H9 (cell line): ENCODE measurements at regions not wholly inside any gene's neighbourhood (a gene's known extent, or its start where the extent isn't known, plus 50 kb on each side); places are given as distances from the start of the nearest gene placed in this dataset.

Experiments used
- DNase-seq: peaks from one replicate; pipeline ENCODE4 v3.0.0-alpha.2; 2017
- H2AFZ ChIP-seq: one replicate; pipeline ENCODE4 v1.6.1; 2013; ENCODE audit warnings: mild to moderate bottlenecking, low read length, control low read depth, moderate library complexity
- H2AK5ac ChIP-seq: 2 replicates; pipeline ENCODE4 v1.6.1; 2013; ENCODE audit warnings: low read length, control low read depth, mixed read lengths; ENCODE audit not compliant: insufficient read length
- H2BK120ac ChIP-seq: one replicate; pipeline ENCODE4 v1.6.1; 2013; ENCODE audit warnings: low read depth, mild to moderate bottlenecking, low read length, control low read depth, inconsistent platforms; ENCODE audit not compliant: poor library complexity, severe bottlenecking
- H2BK12ac ChIP-seq: 2 replicates; pipeline ENCODE4 v1.6.1; 2013; ENCODE audit warnings: low read length, control low read depth, mixed read lengths, low read depth; ENCODE audit not compliant: insufficient read length
- H2BK15ac ChIP-seq: 2 replicates; pipeline ENCODE4 v1.6.1; 2013; ENCODE audit warnings: low read depth, low read length, control low read depth
- H2BK20ac ChIP-seq: one replicate; pipeline ENCODE4 v1.6.1; 2013; ENCODE audit warnings: low read depth, mild to moderate bottlenecking, low read length, control low read depth, inconsistent platforms; ENCODE audit not compliant: poor library complexity, severe bottlenecking
- H2BK5ac ChIP-seq: 2 replicates; pipeline ENCODE4 v1.6.1; 2013; ENCODE audit warnings: low read length, control low read depth, mixed read lengths; ENCODE audit not compliant: insufficient read length
- H3K14ac ChIP-seq: 2 replicates; pipeline ENCODE4 v1.6.1; 2013; ENCODE audit warnings: low read length, control low read depth; ENCODE audit not compliant: insufficient read depth
- H3K18ac ChIP-seq: 2 replicates; pipeline ENCODE4 v1.6.1; 2013; ENCODE audit warnings: low read depth, mild to moderate bottlenecking, mixed read lengths, low read length, control low read depth; ENCODE audit not compliant: insufficient read length
- H3K23ac ChIP-seq: 2 replicates; pipeline ENCODE4 v1.6.1; 2013; ENCODE audit warnings: low read length, control low read depth, mixed read lengths, low read depth; ENCODE audit not compliant: insufficient read length
- H3K23me2 ChIP-seq: 2 replicates; pipeline ENCODE4 v1.6.1; 2013; ENCODE audit warnings: low read depth, mild to moderate bottlenecking, mixed read lengths, low read length, control low read depth; ENCODE audit not compliant: insufficient read length, poor library complexity, severe bottlenecking
- H3K27ac ChIP-seq: 2 replicates; pipeline ENCODE4 v1.5.1; 2013; ENCODE audit warnings: low read length, control low read depth, mixed read lengths, low read depth; ENCODE audit not compliant: insufficient read length
- H3K27me3 ChIP-seq: 2 replicates; pipeline ENCODE4 v1.6.1; 2013; ENCODE audit warnings: low read length, control low read depth, inconsistent platforms; ENCODE audit not compliant: insufficient read depth
- H3K4ac ChIP-seq: 2 replicates; pipeline ENCODE4 v1.6.1; 2013; ENCODE audit warnings: low read depth, mild to moderate bottlenecking, control low read depth, inconsistent platforms, low read length, moderate library complexity
- H3K4me1 ChIP-seq: 2 replicates; pipeline ENCODE4 v1.6.1; 2013; ENCODE audit warnings: low read length, control low read depth, inconsistent platforms; ENCODE audit not compliant: insufficient read depth
- H3K4me2 ChIP-seq: 2 replicates; pipeline ENCODE4 v1.6.1; 2013; ENCODE audit warnings: low read length, control low read depth, mixed read lengths; ENCODE audit not compliant: insufficient read length, insufficient read depth
- H3K56ac ChIP-seq: 2 replicates; pipeline ENCODE4 v1.6.1; 2013; ENCODE audit warnings: low read depth, mild to moderate bottlenecking, mixed read lengths, low read length, control low read depth; ENCODE audit not compliant: insufficient read length
- H3K79me1 ChIP-seq: 2 replicates; pipeline ENCODE4 v1.6.1; 2013; ENCODE audit warnings: low read depth, mild to moderate bottlenecking, moderate library complexity, low read length, control low read depth, inconsistent platforms; ENCODE audit not compliant: insufficient read depth, poor library complexity, severe bottlenecking
- H3K79me2 ChIP-seq: 2 replicates; pipeline ENCODE4 v1.6.1; 2013; ENCODE audit warnings: low read length, control low read depth, inconsistent platforms; ENCODE audit not compliant: insufficient read depth
- H3K9ac ChIP-seq: 2 replicates; pipeline ENCODE4 v1.6.1; 2013; ENCODE audit warnings: low read length, control low read depth, mixed read lengths; ENCODE audit not compliant: insufficient read length; ENCODE audit errors: extremely low read depth
- H3K9me3 ChIP-seq: one replicate; pipeline ENCODE4 v1.6.1; 2013; ENCODE audit warnings: low read depth, low read length, inconsistent platforms; ENCODE audit not compliant: control insufficient read depth
- H3T11ph ChIP-seq: one replicate; pipeline ENCODE4 v1.6.1; 2013; ENCODE audit warnings: mild to moderate bottlenecking, low read length, control low read depth, inconsistent platforms
- H4K20me1 ChIP-seq: one replicate; pipeline ENCODE4 v1.6.1; 2013; ENCODE audit not compliant: control insufficient read depth, insufficient read length, insufficient read depth
- H4K5ac ChIP-seq: 2 replicates; pipeline ENCODE4 v1.6.1; 2013; ENCODE audit warnings: low read depth, mild to moderate bottlenecking, mixed read lengths, low read length, control low read depth; ENCODE audit not compliant: insufficient read length
- H4K8ac ChIP-seq: replicated peaks from 2 replicates; pipeline ENCODE4 v1.6.1; 2013; ENCODE audit warnings: low read length, control low read depth, mixed read lengths, low read depth; ENCODE audit not compliant: insufficient read length
- H4K91ac ChIP-seq: 2 replicates; pipeline ENCODE4 v1.6.1; 2013; ENCODE audit warnings: low read depth, mild to moderate bottlenecking, moderate library complexity, mixed read lengths, low read length, control low read depth; ENCODE audit not compliant: insufficient read length
- H3K27ac Mint-ChIP-seq, 3 experiments: 2 replicates in 2 of 3; 3 replicates in 1 of 3; pipeline ENCODE4 v1.8.0; 2020 to 2021; ENCODE audit warnings: mixed read lengths in 3 of 3, mild to moderate bottlenecking in 1 of 3, moderate library complexity in 1 of 3
- H3K27me3 Mint-ChIP-seq: 2 replicates; pipeline ENCODE4 v1.8.0; 2021; ENCODE audit warnings: low read depth, mild to moderate bottlenecking, moderate library complexity, mixed read lengths
- H3K36me3 Mint-ChIP-seq, 3 experiments: 2 replicates in 2 of 3; 3 replicates in 1 of 3; pipeline ENCODE4 v1.8.0; 2020 to 2021; ENCODE audit warnings: low read depth in 3 of 3, mixed read lengths in 3 of 3; ENCODE audit not compliant: insufficient read depth in 1 of 3
- H3K4me1 Mint-ChIP-seq, 2 experiments: 2 replicates each; pipeline ENCODE4 v1.8.0; 2020; ENCODE audit warnings: mixed read lengths in 2 of 2
- H3K4me3 Mint-ChIP-seq, 2 experiments: 2 replicates in 1 of 2; 3 replicates in 1 of 2; pipeline ENCODE4 v1.8.0; 2020 to 2021; ENCODE audit warnings: mild to moderate bottlenecking in 2 of 2, mixed read lengths in 2 of 2, moderate library complexity in 1 of 2
- H3K9me3 Mint-ChIP-seq, 2 experiments: 2 replicates in 1 of 2; 3 replicates in 1 of 2; pipeline ENCODE4 v1.8.0; 2020; ENCODE audit warnings: mild to moderate bottlenecking in 2 of 2, mixed read lengths in 2 of 2, moderate library complexity in 1 of 2
- CTCF ChIP-seq: fragments of 200-600 bp; sonication (generic); conservative IDR thresholded peaks from 3 replicates; pipeline ENCODE4 v1.8.0; 2021; ENCODE audit warnings: antibody characterized with exemption, mild to moderate bottlenecking
- WGBS: extraction: QIAGEN DNeasy Blood & Tissue Kit; methylation state at CpG from one replicate; pipeline ENCODE4 v1.1.7; 2013; ENCODE audit warnings: missing lambda C conversion rate, low lambda C conversion rate, mixed read lengths; ENCODE audit not compliant: insufficient read length; ENCODE audit errors: extremely low coverage; 5-methylcytosine and 5-hydroxymethylcytosine counted together

DNA sequence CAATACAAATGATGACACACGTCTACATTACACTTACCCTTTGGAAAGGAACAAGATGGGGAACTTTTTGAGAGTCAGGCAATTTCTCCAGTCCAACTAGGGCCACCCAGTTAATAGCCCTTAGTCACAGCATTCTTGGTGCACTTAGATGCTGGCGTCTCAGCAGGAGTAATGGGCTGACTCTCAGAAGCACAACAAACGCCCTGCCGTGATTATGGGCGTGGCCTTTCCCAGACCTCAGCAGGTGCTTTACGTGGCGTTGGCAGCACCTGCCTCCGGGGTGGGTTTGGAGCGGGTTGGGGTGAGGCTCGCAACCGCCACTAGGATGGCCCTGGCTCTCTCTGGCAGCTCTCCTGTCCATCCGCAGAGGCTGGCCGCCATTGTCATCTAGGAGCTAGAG lies 147.6 kb upstream of the SHH start:
- no peaks in the 10 kb centered on the region for H3K23me2 ChIP-seq
- H3K79me1 ChIP-seq, result no peaks in the 10 kb centered on the region
- no peaks in the 10 kb centered on the region for H4K20me1 ChIP-seq
- H2AFZ ChIP-seq, result no peak overlapping the region
- Mint-ChIP-seq H3K9me3 (no peaks in the 10 kb centered on the region), H3K4me3 (no peak overlapping the region), H3K27ac (no peak overlapping the region), H3K27me3 (peaks cover 5% of the 10 kb centered on the region), H3K4me1 (peaks cover 4 to 5% of the 10 kb centered on the region in 2 experiments; a peak in 2 of 4 replicates), H3K36me3 (no peaks in the 10 kb centered on the region)
- no peak overlapping the region for H4K8ac ChIP-seq
- no peak overlapping the region for H2BK120ac ChIP-seq
- H3K27ac ChIP-seq, result no peak overlapping the region
- no peak overlapping the region for H3K56ac ChIP-seq
- no peak overlapping the region for H2AK5ac ChIP-seq
- no peak overlapping the region for H3K4ac ChIP-seq
- no peak overlapping the region for H3K18ac ChIP-seq
- no peaks in the 10 kb centered on the region for H3K9me3 ChIP-seq
- no peak overlapping the region for H3K9ac ChIP-seq
- H4K91ac ChIP-seq, result no peak overlapping the region
- no peak overlapping the region for H3T11ph ChIP-seq
- no peak overlapping the region for H2BK12ac ChIP-seq
- no peak overlapping the region for H2BK5ac ChIP-seq
- H2BK20ac ChIP-seq, result no peak overlapping the region
- H3K23ac ChIP-seq, result no peak overlapping the region
- H3K27me3 ChIP-seq, result no peaks in the 10 kb centered on the region
- no peak overlapping the region for H2BK15ac ChIP-seq
- TF ChIP-seq CTCF, result no peak
- no peaks in the 10 kb centered on the region for H3K79me2 ChIP-seq
- H3K4me2 ChIP-seq, result no peak overlapping the region
- WGBS, result no CpG with 5 or more reads among the region's 13 CpGs
- peak; percentile 36 for DNase-seq
- peak overlapping the region; percentile 20; the same call in 1 of the 2 replicates for H3K14ac ChIP-seq
- H3K4me1 ChIP-seq, result no peaks in the 10 kb centered on the region
- no peak overlapping the region for H4K5ac ChIP-seq
